ENCODE measurements at regions not wholly inside any gene's neighbourhood (a gene's known extent, or its start where the extent isn't known, plus 50 kb on each side); places are given as distances from the start of the nearest gene placed in this dataset.

DNA sequence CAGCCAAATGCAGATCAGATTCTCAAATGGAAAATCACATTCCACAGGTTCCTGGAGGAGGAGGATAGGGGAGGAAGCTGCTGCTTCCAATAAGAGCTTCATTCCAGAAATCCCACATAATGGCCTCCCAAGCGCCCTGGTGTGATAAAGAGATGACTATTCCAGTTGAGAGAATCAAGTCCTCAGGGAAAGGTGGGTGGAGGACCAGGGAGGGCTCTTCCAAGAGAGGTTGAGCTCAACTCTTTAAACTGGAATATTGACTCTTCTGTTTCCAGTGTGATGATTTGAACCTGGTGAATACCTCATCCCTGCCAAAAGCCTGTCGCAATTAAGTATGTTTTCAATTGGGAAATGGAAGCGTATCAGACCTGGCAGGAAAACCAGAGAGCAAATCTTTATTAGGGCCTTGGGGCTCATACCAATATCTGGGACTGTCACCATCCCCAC, 81.4 kb upstream of the DYNLRB2 start:
- Histone ChIP-seq H3K4me1 (ENCODE audit: insufficient read depth, low read length) (peaks cover 9% of the 10 kb centered on the region), H3K27me3 (ENCODE audit: control insufficient read depth in 1 of 2, insufficient read depth in 2 of 2, low read length in 2 of 2) (no peaks in the 10 kb centered on the region), H3K9me3 (ENCODE audit: low read length) (no peaks in the 10 kb centered on the region), H3K4me3 (ENCODE audit: low read depth in 1 of 2, low read length in 2 of 2) (no peak overlapping the region), H3K9ac (ENCODE audit: low read length) (no peak overlapping the region), H3K36me3 (ENCODE audit: insufficient read depth, low read length) (no peaks in the 10 kb centered on the region), H3K27ac (ENCODE audit: low read depth, low read length) (no peak overlapping the region)

DNA sequence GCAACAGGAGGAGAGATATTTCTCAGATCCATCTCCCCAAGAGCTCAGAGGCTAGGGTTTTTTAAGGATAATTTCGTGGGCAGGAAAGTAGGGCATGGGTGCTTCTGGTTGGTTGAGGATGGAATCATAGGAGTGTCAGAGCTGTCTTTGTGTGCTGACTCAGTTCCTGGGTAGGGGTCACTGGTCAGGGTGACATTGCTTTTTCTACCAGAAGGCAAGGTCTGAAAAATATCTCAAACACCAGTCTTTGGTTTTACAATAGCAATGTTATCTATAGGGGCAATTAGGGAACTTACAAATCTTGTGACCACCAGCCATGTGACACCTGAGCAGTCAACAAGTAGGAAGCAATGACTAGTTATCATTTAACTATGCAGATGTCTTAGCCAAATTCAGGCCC, 82.9 kb upstream of the DYNLRB2 start:
- Histone ChIP-seq H3K27ac (ENCODE audit: low read depth, low read length) (no peak overlapping the region), H3K36me3 (ENCODE audit: insufficient read depth, low read length) (no peaks in the 10 kb centered on the region), H3K4me1 (ENCODE audit: insufficient read depth, low read length) (peaks cover 9% of the 10 kb centered on the region), H3K4me3 (ENCODE audit: low read depth in 1 of 2, low read length in 2 of 2) (no peak overlapping the region), H3K27me3 (ENCODE audit: control insufficient read depth in 1 of 2, insufficient read depth in 2 of 2, low read length in 2 of 2) (no peaks in the 10 kb centered on the region), H3K9me3 (ENCODE audit: low read length) (no peaks in the 10 kb centered on the region), H3K9ac (ENCODE audit: low read length) (no peak overlapping the region)

DNA sequence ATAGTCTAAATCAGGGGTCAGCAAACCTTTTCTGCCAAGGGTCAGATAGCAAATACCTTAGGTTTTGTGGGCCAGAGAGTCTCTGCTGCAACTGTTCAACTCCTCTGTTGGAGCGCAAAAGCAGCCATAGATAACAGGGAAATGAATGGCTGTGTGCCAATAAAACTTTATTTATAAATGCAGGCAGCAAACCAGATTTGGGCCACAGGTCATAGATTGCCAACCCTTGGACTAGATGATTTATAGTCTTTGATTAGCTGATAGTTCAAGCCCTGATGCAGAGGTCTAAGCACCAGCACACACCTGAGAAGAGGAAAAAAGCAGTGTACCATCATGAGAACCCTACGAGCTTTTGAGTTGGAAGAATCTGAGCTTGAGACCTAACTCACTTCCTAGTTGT, 86.0 kb upstream of the DYNLRB2 start:
- Histone ChIP-seq H3K27me3 (ENCODE audit: control insufficient read depth in 1 of 2, insufficient read depth in 2 of 2, low read length in 2 of 2) (no peaks in the 10 kb centered on the region), H3K9me3 (ENCODE audit: low read length) (no peaks in the 10 kb centered on the region), H3K4me1 (ENCODE audit: insufficient read depth, low read length) (peaks cover 9% of the 10 kb centered on the region), H3K27ac (ENCODE audit: low read depth, low read length) (no peak overlapping the region), H3K36me3 (ENCODE audit: insufficient read depth, low read length) (no peaks in the 10 kb centered on the region), H3K9ac (ENCODE audit: low read length) (no peak overlapping the region), H3K4me3 (ENCODE audit: low read depth in 1 of 2, low read length in 2 of 2) (no peak overlapping the region)

DNA sequence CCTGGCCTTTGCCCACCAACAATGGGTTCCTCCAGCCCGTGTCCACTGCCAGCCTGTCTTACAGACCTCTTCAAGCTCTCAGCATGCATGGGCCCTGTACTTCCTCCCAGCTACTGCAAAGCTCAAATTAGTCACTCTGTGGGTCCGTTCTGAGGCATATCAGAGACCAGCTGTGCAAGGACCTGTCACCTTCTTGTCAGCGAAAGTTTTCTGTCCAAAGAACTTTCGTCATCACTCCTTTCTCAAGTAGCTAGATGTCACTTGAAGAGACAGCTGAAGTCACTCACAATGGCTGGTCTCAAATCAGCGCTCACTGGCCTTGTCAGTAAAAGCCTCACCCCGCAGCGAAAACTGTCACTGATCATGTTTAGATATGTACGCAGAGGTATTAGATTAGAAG, 91.4 kb upstream of the DYNLRB2 start:
- Histone ChIP-seq H3K9ac (ENCODE audit: low read length) (no peak overlapping the region), H3K4me1 (ENCODE audit: insufficient read depth, low read length) (no peaks in the 10 kb centered on the region), H3K9me3 (ENCODE audit: low read length) (no peaks in the 10 kb centered on the region), H3K27ac (ENCODE audit: low read depth, low read length) (no peak overlapping the region), H3K27me3 (ENCODE audit: control insufficient read depth in 1 of 2, insufficient read depth in 2 of 2, low read length in 2 of 2) (no peaks in the 10 kb centered on the region), H3K4me3 (ENCODE audit: low read depth in 1 of 2, low read length in 2 of 2) (no peak overlapping the region), H3K36me3 (ENCODE audit: insufficient read depth, low read length) (no peaks in the 10 kb centered on the region)

DNA sequence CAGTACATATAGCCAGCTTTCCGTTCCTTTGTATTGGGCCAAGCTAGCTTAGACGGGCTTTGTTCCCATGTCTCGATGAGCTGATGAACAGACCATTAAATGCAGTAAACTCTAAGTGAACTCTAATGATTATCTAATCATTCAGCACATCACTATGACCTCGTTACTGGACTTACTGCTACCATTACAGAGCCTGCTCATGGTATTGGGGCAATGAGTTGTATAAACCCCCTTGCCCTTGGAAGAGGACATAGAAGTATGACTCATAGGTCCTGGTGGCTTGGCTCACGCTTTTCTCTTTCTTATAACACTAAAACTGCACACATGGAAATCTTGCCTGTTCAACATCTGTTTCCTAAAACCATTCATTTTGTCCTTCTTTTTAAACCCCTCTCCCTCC, 93.6 kb upstream of the DYNLRB2 start:
- no peaks in the 10 kb centered on the region for H3K27me3 ChIP-seq (ENCODE audit: control insufficient read depth in 1 of 2, insufficient read depth in 2 of 2, low read length in 2 of 2)
- H3K9ac ChIP-seq (ENCODE audit: low read length), result no peak overlapping the region
- no peaks in the 10 kb centered on the region for H3K9me3 ChIP-seq (ENCODE audit: low read length)
- no peaks in the 10 kb centered on the region for H3K4me1 ChIP-seq (ENCODE audit: insufficient read depth, low read length)
- H3K27ac ChIP-seq (ENCODE audit: low read depth, low read length), result no peak overlapping the region
- H3K36me3 ChIP-seq (ENCODE audit: insufficient read depth, low read length), result no peaks in the 10 kb centered on the region
- no peak overlapping the region for H3K4me3 ChIP-seq (ENCODE audit: low read depth in 1 of 2, low read length in 2 of 2)

DNA sequence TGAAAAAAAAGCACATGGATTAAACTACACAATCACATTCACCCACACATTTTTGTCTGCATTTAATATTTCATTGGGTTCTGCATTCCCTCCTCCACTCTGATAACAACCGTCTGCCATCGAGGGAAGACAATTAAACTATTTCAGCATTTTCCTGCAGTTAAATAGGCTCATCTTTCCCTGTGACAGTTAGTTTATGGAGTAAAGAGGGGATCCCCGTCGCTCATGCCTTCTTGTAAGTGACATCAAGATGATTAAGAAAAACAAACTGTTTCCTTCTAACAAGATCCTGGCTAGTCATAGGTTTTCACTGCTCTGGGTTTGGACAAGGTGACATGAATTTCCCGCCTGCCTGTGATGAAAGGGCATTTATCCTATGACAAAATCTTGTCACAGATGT, 98.0 kb upstream of the DYNLRB2 start:
- Histone ChIP-seq H3K27me3 (ENCODE audit: control insufficient read depth in 1 of 2, insufficient read depth in 2 of 2, low read length in 2 of 2) (no peaks in the 10 kb centered on the region), H3K9ac (ENCODE audit: low read length) (no peak overlapping the region), H3K36me3 (ENCODE audit: insufficient read depth, low read length) (no peaks in the 10 kb centered on the region), H3K9me3 (ENCODE audit: low read length) (no peaks in the 10 kb centered on the region), H3K4me1 (ENCODE audit: insufficient read depth, low read length) (no peaks in the 10 kb centered on the region), H3K4me3 (ENCODE audit: low read depth in 1 of 2, low read length in 2 of 2) (no peak overlapping the region), H3K27ac (ENCODE audit: low read depth, low read length) (no peak overlapping the region)

DNA sequence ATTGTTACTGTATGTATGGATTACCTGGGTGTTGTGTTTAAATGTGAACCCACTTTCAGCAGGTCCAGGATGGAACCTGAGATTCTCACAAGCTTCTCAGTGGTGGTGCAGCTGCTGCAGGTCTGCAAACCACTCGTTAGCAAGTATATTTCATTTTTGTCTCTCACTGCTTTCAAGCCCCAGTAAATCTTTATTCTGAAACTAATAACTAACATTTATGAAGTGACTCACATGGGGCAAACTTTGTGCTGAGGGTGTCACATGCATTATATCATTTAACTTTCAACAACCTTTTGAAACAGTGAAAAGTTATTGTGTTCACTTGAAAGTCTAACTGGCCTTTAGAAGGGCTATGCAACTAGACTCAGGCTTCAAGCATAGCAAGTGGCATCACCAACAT, 98.9 kb upstream of the DYNLRB2 start:
- no peaks in the 10 kb centered on the region for H3K36me3 ChIP-seq (ENCODE audit: insufficient read depth, low read length)

DNA sequence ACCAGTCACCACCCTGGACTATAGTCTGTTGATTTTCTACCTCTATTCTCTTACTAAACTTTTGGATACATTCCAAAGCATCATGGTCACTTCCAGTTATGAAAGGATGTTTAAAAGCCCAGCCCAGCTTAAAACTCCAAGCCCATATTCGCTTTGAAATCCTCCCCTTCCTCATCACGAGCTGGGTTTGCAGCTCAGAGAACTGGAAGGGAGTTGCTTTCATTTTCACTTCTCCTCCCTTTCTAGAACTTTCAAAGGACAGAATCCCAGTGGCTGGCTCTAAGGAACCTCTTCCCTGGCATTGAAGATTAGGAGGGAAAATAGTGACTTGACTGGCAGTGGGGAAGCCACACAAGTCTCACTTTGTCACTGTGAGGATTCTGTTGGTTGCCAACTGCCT, 100.1 kb upstream of the DYNLRB2 start:
- no peaks in the 10 kb centered on the region for H3K36me3 ChIP-seq (ENCODE audit: insufficient read depth, low read length)
- H3K4me1 ChIP-seq (ENCODE audit: insufficient read depth, low read length), result no peaks in the 10 kb centered on the region
- H3K9me3 ChIP-seq (ENCODE audit: low read length), result no peaks in the 10 kb centered on the region
- no peak overlapping the region for H3K27ac ChIP-seq (ENCODE audit: low read depth, low read length)
- no peaks in the 10 kb centered on the region for H3K27me3 ChIP-seq (ENCODE audit: control insufficient read depth in 1 of 2, insufficient read depth in 2 of 2, low read length in 2 of 2)
- no peak overlapping the region for H3K9ac ChIP-seq (ENCODE audit: low read length)
- no peak overlapping the region for H3K4me3 ChIP-seq (ENCODE audit: low read depth in 1 of 2, low read length in 2 of 2)

More for the DNA sequence above, 98.9 kb upstream of the DYNLRB2 start:
- H3K27ac ChIP-seq (ENCODE audit: low read depth, low read length), result no peak overlapping the region
- H3K4me3 ChIP-seq (ENCODE audit: low read depth in 1 of 2, low read length in 2 of 2), result no peak overlapping the region
- no peaks in the 10 kb centered on the region for H3K27me3 ChIP-seq (ENCODE audit: control insufficient read depth in 1 of 2, insufficient read depth in 2 of 2, low read length in 2 of 2)
- no peaks in the 10 kb centered on the region for H3K4me1 ChIP-seq (ENCODE audit: insufficient read depth, low read length)
- no peak overlapping the region for H3K9ac ChIP-seq (ENCODE audit: low read length)
- no peaks in the 10 kb centered on the region for H3K9me3 ChIP-seq (ENCODE audit: low read length)

DNA sequence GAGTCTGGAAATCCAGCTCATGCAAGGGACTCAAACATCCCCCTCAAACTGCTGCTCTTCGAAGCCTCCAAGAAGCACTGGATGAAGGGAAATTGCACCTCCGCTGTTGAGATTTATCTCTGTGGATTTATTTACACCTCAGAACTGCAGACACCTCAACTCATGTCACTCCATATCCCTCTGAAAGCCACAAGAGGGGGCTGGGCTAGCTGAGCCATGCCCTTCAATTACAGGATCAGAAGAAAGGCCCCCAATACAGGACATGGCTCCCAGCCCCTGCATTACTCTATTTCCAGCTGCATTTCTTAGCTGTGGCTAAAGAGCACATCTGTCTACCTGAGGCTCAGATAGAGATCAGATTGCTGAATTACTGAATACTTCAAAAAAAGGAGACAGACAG, 103.1 kb upstream of the DYNLRB2 start:
- Histone ChIP-seq H3K4me1 (ENCODE audit: insufficient read depth, low read length) (no peaks in the 10 kb centered on the region), H3K4me3 (ENCODE audit: low read depth in 1 of 2, low read length in 2 of 2) (no peak overlapping the region), H3K9ac (ENCODE audit: low read length) (no peak overlapping the region), H3K36me3 (ENCODE audit: insufficient read depth, low read length) (no peaks in the 10 kb centered on the region), H3K27ac (ENCODE audit: low read depth, low read length) (no peak overlapping the region), H3K27me3 (ENCODE audit: control insufficient read depth in 1 of 2, insufficient read depth in 2 of 2, low read length in 2 of 2) (no peaks in the 10 kb centered on the region), H3K9me3 (ENCODE audit: low read length) (no peaks in the 10 kb centered on the region)

DNA sequence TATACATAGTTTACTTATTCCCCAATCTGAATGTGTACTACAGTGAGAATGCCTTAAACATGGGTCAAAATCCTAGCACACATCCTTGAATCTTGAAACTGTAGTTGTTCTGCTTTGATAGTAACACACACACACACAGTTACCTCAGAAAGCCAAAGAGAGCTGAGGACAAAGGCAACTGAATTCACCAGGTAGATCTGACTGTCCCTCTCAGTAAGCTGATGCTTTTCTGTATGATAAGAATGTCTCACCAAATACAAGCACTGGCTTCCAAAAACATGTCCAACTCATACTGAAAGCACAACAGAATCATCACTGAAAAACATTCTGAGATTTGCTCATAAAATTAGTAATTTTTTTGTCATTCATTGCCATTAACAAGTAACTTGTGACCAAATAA, 104.3 kb upstream of the DYNLRB2 start:
- H3K36me3 ChIP-seq (ENCODE audit: insufficient read depth, low read length), result no peaks in the 10 kb centered on the region
- H3K4me1 ChIP-seq (ENCODE audit: insufficient read depth, low read length), result no peaks in the 10 kb centered on the region
- H3K27me3 ChIP-seq (ENCODE audit: control insufficient read depth in 1 of 2, insufficient read depth in 2 of 2, low read length in 2 of 2), result no peaks in the 10 kb centered on the region
- no peak overlapping the region for H3K9ac ChIP-seq (ENCODE audit: low read length)
- no peak overlapping the region for H3K27ac ChIP-seq (ENCODE audit: low read depth, low read length)
- no peak overlapping the region for H3K4me3 ChIP-seq (ENCODE audit: low read depth in 1 of 2, low read length in 2 of 2)
- H3K9me3 ChIP-seq (ENCODE audit: low read length), result no peaks in the 10 kb centered on the region

DNA sequence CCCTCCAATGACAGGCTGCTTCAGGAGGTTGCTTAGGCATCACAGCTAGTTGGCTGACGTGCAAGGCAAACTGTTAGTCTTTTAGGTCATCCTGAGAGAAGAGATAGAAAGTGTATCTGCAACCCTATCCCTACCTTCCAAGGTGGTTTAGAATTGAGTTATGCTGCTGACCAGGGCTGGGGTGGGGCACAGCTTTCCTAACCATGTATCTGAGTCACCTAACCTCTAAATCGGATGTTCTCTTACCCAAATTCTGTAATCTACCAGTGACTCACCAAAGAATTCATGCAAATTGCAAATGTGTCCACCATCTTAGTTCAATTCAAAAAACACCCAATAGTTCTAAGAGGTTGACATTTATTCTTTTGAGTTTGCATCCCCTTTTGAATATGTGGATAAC, 107.2 kb upstream of the DYNLRB2 start:
- Histone ChIP-seq H3K36me3 (ENCODE audit: insufficient read depth, low read length) (no peaks in the 10 kb centered on the region), H3K9ac (ENCODE audit: low read length) (no peak overlapping the region), H3K9me3 (ENCODE audit: low read length) (no peaks in the 10 kb centered on the region), H3K27ac (ENCODE audit: low read depth, low read length) (no peak overlapping the region), H3K4me1 (ENCODE audit: insufficient read depth, low read length) (no peaks in the 10 kb centered on the region), H3K4me3 (ENCODE audit: low read depth in 1 of 2, low read length in 2 of 2) (no peak overlapping the region), H3K27me3 (ENCODE audit: control insufficient read depth in 1 of 2, insufficient read depth in 2 of 2, low read length in 2 of 2) (no peaks in the 10 kb centered on the region)

DNA sequence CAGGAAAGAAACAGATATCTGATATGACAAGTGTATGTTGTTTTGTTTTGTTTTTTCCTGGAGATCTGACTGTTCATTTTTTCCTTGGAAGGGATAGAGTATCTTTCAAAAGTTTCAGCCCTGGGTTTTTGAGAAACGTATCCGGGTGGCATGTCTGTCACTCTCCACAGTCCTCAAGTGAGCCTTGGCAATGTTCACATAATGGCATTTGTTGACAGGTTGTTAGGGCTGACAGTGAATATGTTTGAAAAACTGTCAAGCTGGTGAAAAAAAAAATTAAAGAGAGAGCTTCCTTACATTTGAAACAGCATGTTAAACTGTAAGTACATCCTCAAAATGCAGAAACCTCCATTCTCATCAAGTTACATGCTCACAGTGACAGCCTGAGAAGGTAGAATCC, 113.0 kb upstream of the DYNLRB2 start:
- Histone ChIP-seq H3K4me1 (ENCODE audit: insufficient read depth, low read length) (no peaks in the 10 kb centered on the region), H3K27me3 (ENCODE audit: control insufficient read depth in 1 of 2, insufficient read depth in 2 of 2, low read length in 2 of 2) (no peaks in the 10 kb centered on the region), H3K9ac (ENCODE audit: low read length) (no peak overlapping the region), H3K27ac (ENCODE audit: low read depth, low read length) (no peak overlapping the region), H3K9me3 (ENCODE audit: low read length) (no peaks in the 10 kb centered on the region), H3K36me3 (ENCODE audit: insufficient read depth, low read length) (no peaks in the 10 kb centered on the region), H3K4me3 (ENCODE audit: low read depth in 1 of 2, low read length in 2 of 2) (no peak overlapping the region)
